ENCODE measurements at regions not wholly inside any gene's neighbourhood (a gene's known extent, or its start where the extent isn't known, plus 50 kb on each side); places are given as distances from the start of the nearest gene placed in this dataset.

DNA sequence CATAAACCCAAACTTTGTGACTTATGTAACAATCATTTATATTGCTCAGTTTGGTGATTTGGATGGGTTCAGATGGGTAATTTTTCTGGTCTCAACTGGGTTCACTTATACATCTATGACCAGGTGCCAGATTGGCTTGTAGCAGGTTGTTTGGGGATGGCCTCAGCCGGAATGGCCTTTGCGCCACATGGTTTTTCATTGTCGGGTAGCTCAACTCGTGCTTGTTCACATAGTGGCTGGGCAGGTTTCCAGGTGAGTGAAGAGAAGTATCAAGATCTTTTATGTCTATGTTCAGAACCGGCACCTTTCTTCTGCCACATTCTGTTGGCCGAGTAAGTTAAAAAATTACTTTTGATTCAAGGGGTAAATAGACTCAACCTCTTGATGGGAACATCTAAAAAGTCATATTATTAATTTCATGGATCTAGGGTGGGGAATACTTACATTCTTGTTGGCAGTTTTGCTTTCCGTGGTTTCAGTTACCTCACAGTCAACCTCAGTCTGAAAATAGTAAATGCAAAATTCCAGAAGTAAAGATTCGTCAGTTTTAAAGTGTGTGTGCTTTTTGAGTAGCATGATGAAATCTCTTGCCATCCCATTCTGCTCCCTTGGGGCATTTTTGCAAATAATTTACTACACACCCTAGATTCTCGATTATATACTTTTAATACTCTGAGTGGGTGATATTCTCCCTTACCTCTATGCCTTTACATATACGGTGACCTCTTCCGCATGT, 745.7 kb upstream of the CCDC54 start:
- Histone ChIP-seq H3K4me1 (ENCODE audit: control insufficient read depth, insufficient read depth, low read length) (no peaks in the 10 kb centered on the region), H3K9me3 (ENCODE audit: control insufficient read depth, insufficient read depth, low read length) (no peaks in the 10 kb centered on the region), H3K9ac (ENCODE audit: low read depth, low read length) (no peak overlapping the region), H3K4me3 (ENCODE audit: low read depth, low read length) (no peak overlapping the region), H3K36me3 (ENCODE audit: control insufficient read depth, insufficient read depth, low read length) (no peaks in the 10 kb centered on the region), H3K27me3 (ENCODE audit: control insufficient read depth, insufficient read depth, low read length) (no peaks in the 10 kb centered on the region)

DNA sequence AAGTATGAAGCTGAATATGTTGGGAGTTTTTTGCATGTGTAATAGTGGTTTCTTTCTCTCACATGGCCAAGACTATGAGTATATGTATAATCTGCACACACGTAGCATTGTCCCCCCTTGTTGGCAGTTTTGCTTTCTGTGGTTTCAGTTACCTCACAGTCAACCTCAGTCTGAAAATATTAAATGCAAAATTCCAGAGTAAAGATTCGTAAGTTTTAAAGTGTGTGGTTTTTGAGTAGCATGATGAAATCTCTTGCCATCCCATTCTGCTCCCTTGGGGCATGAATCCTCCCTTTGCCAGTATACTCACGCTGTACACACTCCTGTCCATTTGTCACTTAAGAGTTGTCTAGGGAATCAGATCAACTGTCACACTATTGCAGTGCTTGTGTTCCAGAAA, 742.0 kb upstream of the CCDC54 start:
- Histone ChIP-seq H3K36me3 (ENCODE audit: control insufficient read depth, insufficient read depth, low read length) (no peaks in the 10 kb centered on the region), H3K4me3 (ENCODE audit: low read depth, low read length) (no peak overlapping the region), H3K27me3 (ENCODE audit: control insufficient read depth, insufficient read depth, low read length) (no peaks in the 10 kb centered on the region), H3K9me3 (ENCODE audit: control insufficient read depth, insufficient read depth, low read length) (no peaks in the 10 kb centered on the region), H3K4me1 (ENCODE audit: control insufficient read depth, insufficient read depth, low read length) (no peaks in the 10 kb centered on the region), H3K9ac (ENCODE audit: low read depth, low read length) (no peak overlapping the region)

DNA sequence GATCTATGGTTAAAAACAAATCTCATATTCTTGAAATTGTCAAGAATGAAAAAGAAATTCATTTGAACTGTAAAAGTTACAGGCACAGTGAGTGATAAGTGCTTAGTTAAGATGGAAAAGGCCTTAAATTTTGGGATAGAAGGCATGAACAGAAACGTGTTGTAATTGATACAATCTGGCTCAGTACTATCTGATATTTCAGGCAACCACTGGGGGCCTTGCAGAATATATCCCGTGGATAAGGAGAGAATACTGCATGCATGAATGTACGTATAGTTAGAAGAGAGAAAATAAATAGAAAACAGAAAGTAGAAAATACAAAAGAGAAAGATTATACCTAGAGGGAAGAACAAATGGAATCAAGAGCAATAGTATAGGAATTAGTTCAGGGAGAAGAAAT, 741.4 kb upstream of the CCDC54 start:
- Histone ChIP-seq H3K9ac (ENCODE audit: low read depth, low read length) (no peak overlapping the region), H3K4me3 (ENCODE audit: low read depth, low read length) (no peak overlapping the region), H3K4me1 (ENCODE audit: control insufficient read depth, insufficient read depth, low read length) (no peaks in the 10 kb centered on the region), H3K27me3 (ENCODE audit: control insufficient read depth, insufficient read depth, low read length) (no peaks in the 10 kb centered on the region), H3K36me3 (ENCODE audit: control insufficient read depth, insufficient read depth, low read length) (no peaks in the 10 kb centered on the region), H3K9me3 (ENCODE audit: control insufficient read depth, insufficient read depth, low read length) (no peaks in the 10 kb centered on the region)

DNA sequence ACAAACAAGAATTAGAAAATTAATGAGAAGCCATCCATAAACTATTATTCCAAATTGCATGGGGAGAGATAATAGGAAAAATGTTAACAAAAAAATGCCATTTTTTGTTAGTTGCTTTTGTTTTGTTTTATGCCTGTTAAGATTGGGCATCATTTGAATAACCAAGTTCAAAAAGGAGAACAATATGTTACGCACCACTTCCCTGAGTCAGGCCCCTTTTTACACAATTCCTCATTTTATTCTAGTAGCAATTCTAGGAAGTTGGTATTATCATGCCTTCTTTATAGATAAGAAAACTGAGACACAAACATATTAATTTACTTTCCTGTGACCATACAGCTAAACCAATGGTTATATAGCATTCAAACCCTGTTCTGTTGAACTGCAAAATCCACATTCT, 736.9 kb upstream of the CCDC54 start:
- H3K4me1 ChIP-seq (ENCODE audit: control insufficient read depth, insufficient read depth, low read length), result no peaks in the 10 kb centered on the region
- no peaks in the 10 kb centered on the region for H3K36me3 ChIP-seq (ENCODE audit: control insufficient read depth, insufficient read depth, low read length)
- H3K9ac ChIP-seq (ENCODE audit: low read depth, low read length), result no peak overlapping the region
- no peaks in the 10 kb centered on the region for H3K27me3 ChIP-seq (ENCODE audit: control insufficient read depth, insufficient read depth, low read length)
- peaks cover 2% of the 10 kb centered on the region for H3K9me3 ChIP-seq (ENCODE audit: control insufficient read depth, insufficient read depth, low read length)
- no peak overlapping the region for H3K4me3 ChIP-seq (ENCODE audit: low read depth, low read length)

DNA sequence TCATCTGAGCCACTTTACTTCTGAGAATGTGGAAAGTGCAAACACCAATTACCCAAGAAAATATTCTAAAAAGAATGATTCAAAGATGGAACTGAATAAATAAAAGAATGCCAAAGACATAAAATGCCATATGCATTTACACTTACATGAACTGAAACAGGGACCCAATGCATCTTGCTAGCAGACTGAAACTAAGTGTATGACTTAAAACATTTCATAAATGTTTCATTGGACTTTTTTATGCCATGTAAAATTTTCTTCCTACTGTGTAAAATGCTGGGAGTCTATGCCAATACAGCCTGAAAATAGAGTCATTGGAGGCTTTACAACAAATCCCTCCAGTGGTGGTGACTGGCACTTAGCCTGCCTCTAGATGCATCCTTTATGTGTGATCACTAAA, 735.1 kb upstream of the CCDC54 start:
- Histone ChIP-seq H3K4me3 (ENCODE audit: low read depth, low read length) (no peak overlapping the region), H3K4me1 (ENCODE audit: control insufficient read depth, insufficient read depth, low read length) (no peaks in the 10 kb centered on the region), H3K27me3 (ENCODE audit: control insufficient read depth, insufficient read depth, low read length) (no peaks in the 10 kb centered on the region), H3K9ac (ENCODE audit: low read depth, low read length) (no peak overlapping the region), H3K36me3 (ENCODE audit: control insufficient read depth, insufficient read depth, low read length) (no peaks in the 10 kb centered on the region), H3K9me3 (ENCODE audit: control insufficient read depth, insufficient read depth, low read length) (peaks cover 2% of the 10 kb centered on the region)

DNA sequence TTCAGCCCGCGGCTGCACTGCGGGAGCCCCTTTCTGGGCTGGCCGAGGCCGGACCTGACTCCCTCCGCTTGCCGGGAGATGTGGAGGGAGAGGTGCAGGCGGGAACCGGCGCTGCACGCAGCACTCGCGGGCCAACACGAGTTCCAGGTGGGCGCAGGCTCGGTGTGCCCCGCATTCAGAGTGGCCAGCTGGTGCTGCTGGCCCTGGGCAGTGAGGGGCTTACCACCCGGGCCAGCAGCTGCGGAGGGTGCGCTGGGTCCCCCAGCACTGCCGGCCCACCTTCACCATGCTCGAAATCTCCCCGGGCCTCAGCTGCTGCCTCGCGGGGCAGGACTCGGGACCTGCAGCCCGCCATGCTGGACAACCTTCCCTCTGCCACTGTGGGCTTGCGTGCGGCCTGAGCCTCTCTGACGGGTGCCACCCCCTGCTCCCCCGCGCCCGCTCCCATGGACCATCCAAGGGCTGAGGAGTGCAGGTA, 733.5 kb upstream of the CCDC54 start:
- no peak overlapping the region for H3K4me3 ChIP-seq (ENCODE audit: low read depth, low read length)
- H3K36me3 ChIP-seq (ENCODE audit: control insufficient read depth, insufficient read depth, low read length), result no peaks in the 10 kb centered on the region
- H3K9me3 ChIP-seq (ENCODE audit: control insufficient read depth, insufficient read depth, low read length), result peaks cover 2% of the 10 kb centered on the region
- no peaks in the 10 kb centered on the region for H3K27me3 ChIP-seq (ENCODE audit: control insufficient read depth, insufficient read depth, low read length)
- H3K4me1 ChIP-seq (ENCODE audit: control insufficient read depth, insufficient read depth, low read length), result no peaks in the 10 kb centered on the region
- H3K9ac ChIP-seq (ENCODE audit: low read depth, low read length), result no peak overlapping the region

DNA sequence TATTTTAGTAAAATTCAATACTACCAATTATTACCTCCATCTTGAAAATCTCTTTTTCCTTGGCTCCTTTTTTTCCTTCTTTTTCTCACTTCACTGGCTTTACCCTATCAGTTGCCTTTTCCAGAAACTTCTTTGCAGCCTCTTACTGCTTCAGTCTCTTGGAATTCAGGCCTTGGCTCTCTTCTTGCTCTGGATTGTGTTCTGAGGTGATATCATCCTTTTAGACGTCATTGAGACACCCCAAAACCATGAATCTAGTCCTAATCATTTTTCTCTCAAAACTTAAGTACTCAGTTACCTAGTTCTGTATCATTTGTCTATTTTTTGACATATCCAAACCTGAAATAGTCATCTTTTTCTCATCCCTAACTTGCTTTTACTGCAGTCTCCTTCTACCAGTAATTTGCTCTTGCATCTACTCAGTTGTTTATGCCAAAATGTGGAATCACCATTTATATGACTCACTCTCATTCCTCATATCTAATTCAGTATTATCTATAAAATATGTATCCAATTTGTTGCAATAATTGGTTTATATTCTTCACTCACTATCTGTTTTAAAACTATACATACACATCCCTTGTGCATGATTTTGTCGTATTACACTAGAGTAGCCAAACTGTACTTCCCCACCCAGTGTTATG, 703.2 kb upstream of the CCDC54 start:
- no peaks in the 10 kb centered on the region for H3K27me3 ChIP-seq (ENCODE audit: control insufficient read depth, insufficient read depth, low read length)
- no peaks in the 10 kb centered on the region for H3K36me3 ChIP-seq (ENCODE audit: control insufficient read depth, insufficient read depth, low read length)
- no peaks in the 10 kb centered on the region for H3K4me1 ChIP-seq (ENCODE audit: control insufficient read depth, insufficient read depth, low read length)
- no peak overlapping the region for H3K4me3 ChIP-seq (ENCODE audit: low read depth, low read length)
- H3K9ac ChIP-seq (ENCODE audit: low read depth, low read length), result no peak overlapping the region
- H3K9me3 ChIP-seq (ENCODE audit: control insufficient read depth, insufficient read depth, low read length), result no peaks in the 10 kb centered on the region

DNA sequence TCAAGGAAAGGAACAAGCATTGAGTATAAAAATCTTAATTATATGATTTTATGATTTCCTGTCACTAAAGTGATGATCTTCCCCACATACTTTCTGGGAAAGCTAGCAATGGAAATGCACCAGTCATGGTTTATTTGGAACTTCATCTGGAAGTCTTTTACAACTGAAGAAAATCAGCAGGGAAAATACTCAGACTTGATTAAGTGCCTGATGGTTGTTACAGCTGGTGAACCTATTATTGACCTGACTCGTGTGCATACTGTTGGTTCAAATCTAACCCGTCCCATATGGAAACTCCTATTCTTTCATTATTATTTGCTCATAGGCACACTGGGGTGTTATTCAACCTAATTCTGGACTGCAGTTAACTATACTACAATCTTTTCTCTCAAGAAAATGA, 701.8 kb upstream of the CCDC54 start:
- Histone ChIP-seq H3K4me1 (ENCODE audit: control insufficient read depth, insufficient read depth, low read length) (no peaks in the 10 kb centered on the region), H3K36me3 (ENCODE audit: control insufficient read depth, insufficient read depth, low read length) (no peaks in the 10 kb centered on the region), H3K27me3 (ENCODE audit: control insufficient read depth, insufficient read depth, low read length) (no peaks in the 10 kb centered on the region), H3K9me3 (ENCODE audit: control insufficient read depth, insufficient read depth, low read length) (no peaks in the 10 kb centered on the region), H3K9ac (ENCODE audit: low read depth, low read length) (no peak overlapping the region), H3K4me3 (ENCODE audit: low read depth, low read length) (no peak overlapping the region)

DNA sequence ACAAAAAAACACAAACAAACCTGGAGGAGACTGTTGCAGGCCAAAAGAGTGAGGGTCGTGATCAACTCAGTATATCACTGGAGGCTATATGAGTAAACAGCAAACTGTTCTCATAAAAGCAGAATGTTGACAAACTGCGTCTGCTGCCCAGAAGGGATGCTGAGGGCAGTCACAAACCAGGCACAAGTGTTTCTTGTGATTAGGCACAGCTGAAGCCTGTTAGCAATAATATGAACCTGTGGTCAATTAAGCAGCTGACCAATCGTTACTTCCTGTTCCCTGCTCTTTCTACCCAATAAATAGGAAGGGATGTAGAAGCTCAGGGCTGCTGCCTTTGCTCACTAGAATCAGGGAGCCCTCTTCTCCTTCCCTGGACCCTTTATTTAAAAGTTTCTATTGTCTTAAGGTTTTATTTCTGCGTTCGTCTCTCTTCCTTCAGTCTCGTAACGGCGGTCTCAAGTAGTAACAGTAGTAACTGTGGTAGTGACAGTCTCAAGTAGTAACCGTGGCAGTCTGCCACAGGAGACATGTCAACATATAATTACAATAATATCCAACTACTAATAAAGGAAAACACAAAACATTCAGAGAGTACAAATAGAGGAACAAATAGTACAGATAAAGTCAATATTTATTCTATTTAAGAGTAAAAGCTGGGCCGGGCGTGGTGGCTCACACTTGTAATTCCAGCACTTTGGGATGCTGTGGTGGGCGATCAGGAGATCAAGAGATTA, 698.4 kb upstream of the CCDC54 start:
- Histone ChIP-seq H3K36me3 (ENCODE audit: control insufficient read depth, insufficient read depth, low read length) (no peaks in the 10 kb centered on the region), H3K9me3 (ENCODE audit: control insufficient read depth, insufficient read depth, low read length) (no peaks in the 10 kb centered on the region), H3K4me3 (ENCODE audit: low read depth, low read length) (no peak overlapping the region), H3K27me3 (ENCODE audit: control insufficient read depth, insufficient read depth, low read length) (no peaks in the 10 kb centered on the region), H3K9ac (ENCODE audit: low read depth, low read length) (no peak overlapping the region), H3K4me1 (ENCODE audit: control insufficient read depth, insufficient read depth, low read length) (no peaks in the 10 kb centered on the region)

DNA sequence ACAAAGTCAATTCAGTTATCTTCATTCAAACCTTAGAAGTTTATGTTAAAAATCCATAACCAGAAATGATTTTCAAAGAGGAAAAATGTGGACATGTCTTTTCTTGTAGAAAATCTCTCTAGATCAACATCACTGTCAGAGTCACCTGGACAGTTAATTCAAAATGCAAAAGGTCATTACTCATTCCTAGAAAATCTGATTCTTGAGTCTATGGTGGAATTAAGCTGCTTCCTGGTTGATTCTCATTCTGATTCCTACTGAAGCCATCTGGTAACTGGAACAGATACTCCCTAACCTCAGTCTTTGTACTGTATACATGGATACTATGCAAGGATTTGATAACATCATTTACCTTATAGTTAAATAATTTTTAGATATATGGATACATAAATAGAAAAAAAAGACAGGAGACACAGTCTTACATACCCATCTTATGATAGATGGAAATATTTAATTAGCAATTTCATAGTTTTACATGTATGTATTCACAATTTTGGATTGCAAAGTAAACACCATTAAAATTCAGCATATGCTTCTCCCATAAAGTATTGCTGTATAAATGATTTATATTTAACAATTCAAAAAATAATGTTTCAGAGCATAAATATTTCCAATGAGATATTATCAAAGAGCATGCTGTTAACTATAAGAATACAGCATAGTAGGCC, 693.2 kb upstream of the CCDC54 start:
- no peaks in the 10 kb centered on the region for H3K9me3 ChIP-seq (ENCODE audit: control insufficient read depth, insufficient read depth, low read length)
- H3K4me3 ChIP-seq (ENCODE audit: low read depth, low read length), result no peak overlapping the region
- H3K4me1 ChIP-seq (ENCODE audit: control insufficient read depth, insufficient read depth, low read length), result no peaks in the 10 kb centered on the region
- no peaks in the 10 kb centered on the region for H3K27me3 ChIP-seq (ENCODE audit: control insufficient read depth, insufficient read depth, low read length)
- H3K9ac ChIP-seq (ENCODE audit: low read depth, low read length), result no peak overlapping the region
- no peaks in the 10 kb centered on the region for H3K36me3 ChIP-seq (ENCODE audit: control insufficient read depth, insufficient read depth, low read length)

DNA sequence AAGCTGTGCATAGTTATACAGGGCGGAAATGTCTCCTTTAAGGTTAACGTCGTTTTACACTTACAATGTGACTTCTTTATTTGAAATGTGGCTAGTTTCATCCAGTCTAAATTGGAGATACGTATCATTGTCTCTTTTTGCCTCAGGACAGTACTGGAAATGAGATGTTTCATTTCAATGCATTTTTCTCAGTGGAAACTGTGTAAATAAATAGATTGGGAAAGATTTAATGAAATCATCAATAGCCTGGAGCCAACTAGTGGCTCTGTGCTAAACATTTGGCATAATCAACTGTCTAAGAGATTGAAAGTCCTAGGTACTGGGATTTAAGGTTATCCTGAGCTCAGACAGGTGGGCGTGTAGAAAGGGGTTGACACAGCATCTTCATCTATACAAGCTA, 691.5 kb upstream of the CCDC54 start:
- H3K9ac ChIP-seq (ENCODE audit: low read depth, low read length), result no peak overlapping the region
- H3K4me1 ChIP-seq (ENCODE audit: control insufficient read depth, insufficient read depth, low read length), result no peaks in the 10 kb centered on the region
- no peaks in the 10 kb centered on the region for H3K36me3 ChIP-seq (ENCODE audit: control insufficient read depth, insufficient read depth, low read length)
- no peaks in the 10 kb centered on the region for H3K9me3 ChIP-seq (ENCODE audit: control insufficient read depth, insufficient read depth, low read length)
- no peak overlapping the region for H3K4me3 ChIP-seq (ENCODE audit: low read depth, low read length)
- H3K27me3 ChIP-seq (ENCODE audit: control insufficient read depth, insufficient read depth, low read length), result no peaks in the 10 kb centered on the region

Data from iPS-15b (cell line).